GM12872 (cell line): ENCODE measurements at regions not wholly inside any gene's neighbourhood (a gene's known extent, or its start where the extent isn't known, plus 50 kb on each side); places are given as distances from the start of the nearest gene placed in this dataset.

Experiments used
- CTCF ChIP-seq: IDR thresholded peaks from 3 replicates; pipeline ENCODE4 v1.5.1; 2011; ENCODE audit warnings: low read depth, mild to moderate bottlenecking, low read length, moderate library complexity; ENCODE audit not compliant: insufficient read depth

- TF ChIP-seq CTCF = no peak
Observed at GRCh38 chr5:104015765-104016164, 453.2 kb upstream of the NUDT12 start.

- no peak for TF ChIP-seq CTCF
Observed at GRCh38 chr5:104001136-104001535, 438.5 kb upstream of the NUDT12 start.

- TF ChIP-seq CTCF = no peak
Observed at GRCh38 chr5:103993031-103993430, 430.4 kb upstream of the NUDT12 start.

- TF ChIP-seq CTCF = no peak
Observed at GRCh38 chr5:103990064-103990463, 427.5 kb upstream of the NUDT12 start.

- TF ChIP-seq CTCF = no peak
Observed at GRCh38 chr5:103981592-103981991, 419.0 kb upstream of the NUDT12 start.

- peak; percentile 42; the same call in 2 of the 3 replicates for TF ChIP-seq CTCF
Observed at GRCh38 chr5:103973669-103974068, 411.1 kb upstream of the NUDT12 start.

- TF ChIP-seq CTCF = no peak
Observed at GRCh38 chr5:103962023-103962422, 399.4 kb upstream of the NUDT12 start.
